ENCODE measurements at regions not wholly inside any gene's neighbourhood (a gene's known extent, or its start where the extent isn't known, plus 50 kb on each side); places are given as distances from the start of the nearest gene placed in this dataset.

GRCh38 chr18:64260810-64261209 lies 111.9 kb upstream of the LINC00305 start:
- no peak overlapping the region for H3K4me3 ChIP-seq
- intact Hi-C loops (cut with DNase I): no loop called here
- H3K27ac ChIP-seq: no peak overlapping the region
- H3K36me3 ChIP-seq: no peaks in the 10 kb centered on the region
- no peaks in the 10 kb centered on the region for H3K27me3 ChIP-seq
- H3K9me3 ChIP-seq: no peaks in the 10 kb centered on the region
- TF ChIP-seq CTCF (IDR thresholded peaks at IDR 0.05): no peak
- H3K4me1 ChIP-seq: no peaks in the 10 kb centered on the region
- no peak for DNase-seq (ENCODE audit: low spot score in 2 of 2)

DNA sequence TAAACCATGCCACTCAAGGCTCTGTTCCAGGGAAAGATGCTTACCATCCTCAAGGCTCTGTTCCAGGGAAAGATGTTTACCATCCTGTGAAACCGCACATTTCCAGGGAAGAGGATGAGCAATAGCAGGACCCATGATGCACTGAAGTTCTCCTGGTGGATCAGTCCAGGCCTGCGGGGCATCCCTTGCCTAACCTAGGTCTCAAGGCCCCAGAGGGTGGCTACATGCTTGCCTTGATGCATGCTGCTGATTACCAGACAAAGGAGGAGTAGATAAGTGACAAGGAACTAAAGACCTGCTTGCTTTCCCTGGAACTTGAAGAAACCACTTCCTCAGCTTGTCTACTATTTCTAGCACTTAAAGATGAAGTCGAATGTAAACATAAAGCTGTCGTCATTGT lies 111.0 kb upstream of the LINC00305 start:
- DNase-seq (ENCODE audit: low spot score in 2 of 2): no peak
- Histone ChIP-seq H3K27me3 (no peaks in the 10 kb centered on the region), H3K4me3 (no peak overlapping the region), H3K9me3 (no peaks in the 10 kb centered on the region), H3K4me1 (no peaks in the 10 kb centered on the region), H3K27ac (no peak overlapping the region), H3K36me3 (no peaks in the 10 kb centered on the region)
- TF ChIP-seq CTCF (IDR thresholded peaks at IDR 0.05): no peak
- intact Hi-C loops (cut with DNase I): no loop called here

DNA sequence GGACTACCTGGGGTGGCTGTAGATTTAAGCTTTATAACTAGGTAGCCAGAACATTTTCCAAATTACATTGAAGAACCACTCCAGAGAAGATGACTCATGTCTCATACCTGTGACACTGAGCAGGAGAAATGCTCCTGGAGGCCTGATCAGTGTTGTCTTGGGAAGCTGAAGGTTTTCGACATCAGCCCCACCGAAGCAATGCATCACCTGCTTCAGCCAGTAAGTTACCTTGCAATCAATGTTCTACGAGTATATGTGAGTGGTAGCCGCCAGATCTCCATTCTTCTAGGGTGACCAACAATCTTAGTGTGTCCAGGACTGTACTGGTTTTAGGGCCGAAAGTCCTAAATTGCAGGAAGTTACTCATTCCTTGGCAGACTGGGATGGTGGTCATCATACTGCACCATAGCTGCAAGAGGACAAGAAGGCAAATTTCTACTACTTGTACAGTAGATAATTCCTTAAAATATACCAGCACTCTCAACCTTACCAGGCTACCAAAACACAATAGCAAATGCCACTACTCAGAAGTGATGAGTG lies 109.3 kb upstream of the LINC00305 start:
- no peaks in the 10 kb centered on the region for H3K27me3 ChIP-seq
- no peaks in the 10 kb centered on the region for H3K9me3 ChIP-seq
- intact Hi-C loops (cut with DNase I): no loop called here
- H3K4me1 ChIP-seq: no peaks in the 10 kb centered on the region
- TF ChIP-seq CTCF (IDR thresholded peaks at IDR 0.05): no peak
- no peak overlapping the region for H3K27ac ChIP-seq
- no peak overlapping the region for H3K4me3 ChIP-seq
- no peak for DNase-seq (ENCODE audit: low spot score in 2 of 2)
- no peaks in the 10 kb centered on the region for H3K36me3 ChIP-seq

DNA sequence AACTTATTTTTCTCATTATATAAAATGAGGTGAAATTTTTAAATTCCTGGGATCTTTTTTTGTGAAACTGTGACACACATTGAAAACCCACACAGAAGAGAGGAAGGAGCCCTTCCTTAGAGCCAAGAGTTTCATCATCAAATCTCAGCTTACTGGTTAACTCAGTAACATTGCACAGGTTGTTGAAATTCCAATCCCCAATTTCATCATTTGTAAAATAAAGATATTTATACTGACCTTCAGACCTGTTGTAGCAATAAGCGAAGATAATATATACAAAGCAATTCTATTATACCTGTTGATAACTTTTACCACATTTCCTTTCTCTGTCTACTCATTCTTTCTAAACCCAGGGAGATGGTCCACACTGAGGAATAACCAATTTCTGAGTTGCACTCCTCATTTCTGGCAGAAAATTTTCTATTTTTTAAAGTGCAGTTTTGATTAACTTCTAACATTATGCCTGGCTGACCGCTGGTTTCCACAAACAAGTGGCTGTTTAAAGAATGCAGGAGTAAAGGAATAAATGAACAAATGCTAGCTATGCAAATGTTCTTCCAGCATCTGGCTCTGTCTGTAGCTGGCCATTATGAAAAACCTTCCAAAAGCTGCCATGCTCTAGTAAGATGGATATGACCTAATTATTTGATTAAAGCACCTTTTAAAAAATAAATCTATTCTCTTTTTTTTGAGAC lies 105.7 kb upstream of the LINC00305 start:
- no peak for DNase-seq (ENCODE audit: low spot score in 2 of 2)
- H3K27ac ChIP-seq: no peak overlapping the region
- H3K9me3 ChIP-seq: no peaks in the 10 kb centered on the region
- no peaks in the 10 kb centered on the region for H3K4me1 ChIP-seq
- intact Hi-C loops (cut with DNase I): no loop called here
- H3K27me3 ChIP-seq: no peaks in the 10 kb centered on the region
- H3K36me3 ChIP-seq: no peaks in the 10 kb centered on the region
- H3K4me3 ChIP-seq: no peak overlapping the region
- TF ChIP-seq CTCF (IDR thresholded peaks at IDR 0.05): no peak

GRCh38 chr18:64253873-64254272 lies 105.0 kb upstream of the LINC00305 start:
- Histone ChIP-seq H3K27ac (no peak overlapping the region), H3K9me3 (no peaks in the 10 kb centered on the region), H3K4me1 (no peaks in the 10 kb centered on the region), H3K36me3 (no peaks in the 10 kb centered on the region), H3K27me3 (no peaks in the 10 kb centered on the region), H3K4me3 (no peak overlapping the region)
- no peak for DNase-seq (ENCODE audit: low spot score in 2 of 2)
- no peak for TF ChIP-seq CTCF (IDR thresholded peaks at IDR 0.05)
- intact Hi-C loops (cut with DNase I): no loop called here
